Medulla oblongata (tissue), 1 donor: ENCODE measurements at regions not wholly inside any gene's neighbourhood (a gene's known extent, or its start where the extent isn't known, plus 50 kb on each side); places are given as distances from the start of the nearest gene placed in this dataset.

Experiments
- DNase-seq: peaks from one replicate; pipeline ENCODE4 v3.0.0-alpha.2; 2015; ENCODE audit errors: extremely low spot score

GRCh38 chr3:102599819-102600576 is 165.2 kb downstream of the ZPLD1 start:
- no peak for DNase-seq

- DNase-seq, result no peak
These were observed 170.3 kb downstream of the ZPLD1 start for GRCh38 chr3:102605153-102605552.

GRCh38 chr3:102608875-102609274 is 174.1 kb downstream of the ZPLD1 start:
- DNase-seq, result no peak

GRCh38 chr3:102614021-102614569 is 179.3 kb downstream of the ZPLD1 start:
- DNase-seq, result no peak

GRCh38 chr3:102614585-102614984 is 179.8 kb downstream of the ZPLD1 start:
- DNase-seq, result no peak

GRCh38 chr3:102617381-102617780 is 182.6 kb downstream of the ZPLD1 start:
- DNase-seq, result no peak

- DNase-seq, result no peak
These were observed 184.5 kb downstream of the ZPLD1 start for GRCh38 chr3:102619361-102619760.

- no peak for DNase-seq
These were observed 195.1 kb downstream of the ZPLD1 start for GRCh38 chr3:102629943-102630342.

GRCh38 chr3:102630531-102630930 is 195.7 kb downstream of the ZPLD1 start:
- no peak for DNase-seq

GRCh38 chr3:102643546-102643945 is 208.7 kb downstream of the ZPLD1 start:
- DNase-seq, result no peak

- DNase-seq, result no peak
These were observed 211.7 kb downstream of the ZPLD1 start for GRCh38 chr3:102646557-102646956.

GRCh38 chr3:102660653-102661052 is 225.8 kb downstream of the ZPLD1 start:
- DNase-seq, result no peak

GRCh38 chr3:102661707-102662497 is 227.1 kb downstream of the ZPLD1 start:
- no peak for DNase-seq

GRCh38 chr3:102662498-102662772 is 227.6 kb downstream of the ZPLD1 start:
- DNase-seq, result no peak

GRCh38 chr3:102664126-102664525 is 229.3 kb downstream of the ZPLD1 start:
- DNase-seq, result no peak

- no peak for DNase-seq
These were observed 230.4 kb downstream of the ZPLD1 start for GRCh38 chr3:102665183-102665582.

GRCh38 chr3:102668247-102668646 is 233.4 kb downstream of the ZPLD1 start:
- no peak for DNase-seq

- DNase-seq, result no peak
These were observed 236.2 kb downstream of the ZPLD1 start for GRCh38 chr3:102670986-102671385.

- DNase-seq, result no peak
These were observed 237.5 kb downstream of the ZPLD1 start for GRCh38 chr3:102672305-102672704.

GRCh38 chr3:102673271-102674115 is 238.7 kb downstream of the ZPLD1 start:
- DNase-seq, result peak; percentile 65

GRCh38 chr3:102674284-102674683 is 239.5 kb downstream of the ZPLD1 start:
- DNase-seq, result no peak

GRCh38 chr3:102676424-102676823 is 241.6 kb downstream of the ZPLD1 start:
- DNase-seq, result no peak
